HG02938 (cell line): ENCODE measurements at regions not wholly inside any gene's neighbourhood (a gene's known extent, or its start where the extent isn't known, plus 50 kb on each side); places are given as distances from the start of the nearest gene placed in this dataset.

Experiments
- ATAC-seq: cut with Tn5 transposase; IDR thresholded peaks from one replicate; pipeline ENCODE4 v1.9.1; 2021; ENCODE audit warnings: mild to moderate bottlenecking, moderate library complexity; ENCODE audit not compliant: unreplicated experiment

DNA sequence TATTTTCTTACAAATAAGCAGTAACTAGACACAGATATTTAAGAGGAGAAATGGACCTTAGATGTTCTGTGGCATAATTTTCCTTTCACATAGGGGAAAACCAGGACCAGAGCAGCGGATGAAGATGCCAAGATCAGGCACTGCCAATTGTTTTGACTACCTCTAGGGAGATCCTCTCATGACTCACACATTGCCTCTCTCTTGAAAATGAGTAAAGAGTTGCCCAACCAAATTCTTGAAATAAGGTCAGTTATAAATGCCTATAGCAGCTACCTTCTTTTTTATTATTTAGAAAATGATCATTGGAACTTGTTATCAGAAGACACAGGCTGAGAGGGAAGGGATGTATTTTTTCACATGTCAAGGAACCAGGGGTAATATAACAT is 263.4 kb upstream of the PLEKHG7 start:
- no peak for ATAC-seq

DNA sequence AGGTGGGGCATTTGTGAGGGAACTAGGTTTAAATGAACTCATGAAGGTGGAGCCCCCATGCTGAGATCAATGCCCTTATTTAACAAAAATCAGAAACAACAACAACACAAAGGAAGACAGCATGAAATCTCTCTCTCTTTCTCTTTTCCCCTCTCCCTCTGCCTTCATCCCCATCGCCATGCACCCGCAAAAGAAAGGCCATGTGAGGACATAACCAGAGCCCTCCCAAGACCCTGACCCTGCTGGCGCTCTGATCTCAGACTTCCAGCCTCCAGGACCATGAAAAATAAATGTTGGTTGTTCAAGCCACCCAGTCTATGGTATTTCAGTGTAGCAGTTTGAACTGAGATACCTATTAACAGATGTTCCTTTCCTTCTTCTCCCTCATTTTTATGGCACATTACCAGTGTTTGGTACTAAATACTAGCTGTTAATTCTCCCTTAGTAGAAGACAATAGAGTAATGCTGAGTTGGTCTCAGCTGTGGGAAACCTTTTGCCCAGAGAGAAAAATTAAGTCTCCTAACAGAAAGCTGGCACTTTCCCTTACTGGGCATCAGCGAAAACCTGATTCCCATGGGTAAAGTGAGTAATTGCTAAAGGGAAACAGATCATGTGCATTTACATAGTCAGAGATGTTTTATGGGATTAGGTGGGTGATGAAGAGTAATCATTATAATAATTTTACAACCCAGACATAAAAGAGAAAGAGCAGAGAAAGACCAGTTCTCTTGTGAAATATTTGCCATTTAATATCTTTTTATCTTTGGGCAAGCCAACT is 264.0 kb upstream of the PLEKHG7 start:
- no peak for ATAC-seq

DNA sequence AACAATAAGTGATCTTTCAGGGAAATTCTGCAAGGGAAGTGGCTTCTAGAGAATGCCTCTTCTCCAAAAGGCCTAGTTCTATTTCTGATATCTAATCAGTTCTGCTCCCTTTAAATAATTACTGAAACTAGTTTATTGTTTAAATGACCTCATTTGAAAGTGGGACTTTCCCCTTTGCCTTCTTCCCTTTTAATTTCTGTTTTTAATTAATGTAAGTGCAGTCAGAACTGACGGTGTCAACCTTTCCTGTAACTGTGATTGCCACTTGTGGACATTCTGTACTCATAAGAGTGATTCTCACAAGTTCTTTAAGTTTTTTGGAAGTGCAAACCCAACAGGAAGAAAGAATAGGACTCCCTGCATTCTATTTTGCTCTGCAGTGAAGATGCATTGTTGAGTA is 265.3 kb upstream of the PLEKHG7 start:
- no peak for ATAC-seq

DNA sequence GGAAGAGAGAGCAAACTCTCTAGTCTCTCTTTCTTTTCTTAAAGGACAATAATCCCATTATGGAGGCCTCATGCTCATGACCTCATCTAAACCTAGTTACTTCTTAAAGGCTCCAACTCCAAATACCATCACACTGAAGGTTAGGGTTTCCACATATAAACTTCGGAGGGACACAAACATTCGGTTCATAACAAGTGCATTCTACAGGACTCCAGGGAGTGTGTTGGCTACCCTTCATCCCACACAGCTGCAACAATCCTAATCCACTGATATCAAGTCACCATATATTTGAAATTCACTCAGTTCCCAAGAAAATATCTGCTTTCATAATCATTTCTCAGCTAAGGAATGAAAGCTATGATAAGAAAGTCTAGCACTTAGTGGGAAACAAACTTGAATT is 265.9 kb upstream of the PLEKHG7 start:
- ATAC-seq = no peak

DNA sequence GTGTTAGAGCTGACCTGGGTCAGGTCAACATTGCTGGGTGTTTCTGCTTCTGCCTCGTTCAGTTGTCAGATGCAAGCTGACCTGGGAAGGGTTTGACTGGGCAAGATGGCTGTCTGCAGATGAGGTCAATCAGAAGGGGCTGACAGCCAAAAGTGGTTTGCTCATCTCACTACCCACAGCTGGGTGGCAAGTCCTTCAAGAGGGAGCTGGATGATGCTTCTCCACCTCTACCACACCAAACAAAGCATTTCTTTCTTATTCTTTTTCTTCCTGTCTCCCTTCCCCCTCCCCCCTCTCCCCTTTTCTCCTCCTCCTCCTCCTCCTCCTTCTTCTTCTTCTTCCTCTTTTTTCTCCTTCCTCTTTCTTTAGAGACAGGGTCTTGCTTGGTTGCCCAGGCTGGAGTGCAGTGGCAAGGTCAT is 268.2 kb upstream of the PLEKHG7 start:
- ATAC-seq = no peak

DNA sequence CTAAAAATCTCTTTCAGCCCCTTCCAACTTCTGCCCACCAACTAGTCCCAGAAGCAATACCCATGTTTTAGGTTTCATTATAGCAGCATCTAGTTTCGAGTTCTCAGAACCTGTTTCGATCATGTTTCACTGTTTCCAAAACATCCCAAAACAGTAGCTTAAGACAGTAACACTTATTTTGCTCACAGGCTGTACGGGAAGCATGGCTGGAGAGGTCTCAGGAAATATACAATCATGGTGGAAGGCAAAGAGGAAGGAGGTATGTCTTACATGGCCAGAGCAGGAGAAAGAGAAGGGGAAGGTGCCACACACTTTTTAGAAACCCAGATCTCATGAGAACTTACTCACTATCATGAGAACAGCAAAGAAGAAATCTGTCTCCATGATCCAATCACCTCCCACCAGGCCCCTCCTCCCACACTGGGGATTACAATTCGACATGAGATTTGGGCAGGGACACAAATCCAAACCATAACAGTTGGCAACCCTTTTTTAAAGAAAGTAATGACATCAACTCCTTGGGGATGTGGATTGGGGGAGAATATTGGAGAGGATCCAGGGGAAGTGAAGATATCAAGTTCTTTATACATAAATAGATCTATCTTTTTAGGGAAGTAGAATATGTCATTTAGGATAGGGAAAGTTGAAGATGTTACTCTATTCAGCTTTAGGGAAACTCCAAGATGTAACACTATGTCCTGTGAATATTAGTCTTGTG is 269.9 kb upstream of the PLEKHG7 start:
- ATAC-seq = peak; percentile 85

DNA sequence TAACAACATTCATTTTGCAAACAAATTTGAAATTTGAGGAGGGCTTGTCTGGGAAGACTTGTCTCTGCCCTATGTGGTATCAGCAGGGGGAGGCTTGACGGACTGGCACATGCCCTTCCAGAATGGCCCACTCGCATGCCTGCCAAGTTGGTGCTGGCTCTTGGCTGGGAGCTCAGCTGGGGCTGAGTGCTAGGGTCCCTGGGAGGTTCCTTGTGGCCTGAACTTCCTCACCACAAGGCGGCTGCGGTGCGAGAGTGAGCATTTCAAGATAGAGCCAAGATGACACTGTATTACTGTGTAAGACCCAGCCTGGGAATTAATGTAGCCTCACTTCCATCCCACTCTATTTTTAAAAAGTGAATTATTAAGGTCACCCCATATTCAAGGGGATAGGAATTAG is 271.6 kb upstream of the PLEKHG7 start:
- ATAC-seq = peak; percentile 50

DNA sequence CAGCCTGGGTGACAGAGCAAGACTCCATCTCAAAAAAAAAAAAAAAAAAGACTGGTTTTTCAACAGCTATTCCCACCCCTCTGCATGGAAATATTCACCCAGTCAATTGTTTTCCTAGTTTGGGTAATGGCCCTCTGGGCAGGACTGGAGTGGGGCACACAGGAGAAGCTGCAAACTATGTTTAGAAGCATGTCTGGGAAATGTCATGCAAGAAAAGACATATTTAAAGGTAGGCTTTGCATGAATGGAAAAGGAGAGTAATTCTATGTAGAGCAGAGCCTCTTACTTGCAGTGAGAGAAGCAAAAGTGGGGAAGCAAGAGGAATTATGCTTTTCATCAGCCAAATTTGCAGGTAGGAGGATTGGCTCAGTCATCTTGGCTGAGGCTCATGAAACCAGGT is 276.5 kb upstream of the PLEKHG7 start:
- no peak for ATAC-seq

DNA sequence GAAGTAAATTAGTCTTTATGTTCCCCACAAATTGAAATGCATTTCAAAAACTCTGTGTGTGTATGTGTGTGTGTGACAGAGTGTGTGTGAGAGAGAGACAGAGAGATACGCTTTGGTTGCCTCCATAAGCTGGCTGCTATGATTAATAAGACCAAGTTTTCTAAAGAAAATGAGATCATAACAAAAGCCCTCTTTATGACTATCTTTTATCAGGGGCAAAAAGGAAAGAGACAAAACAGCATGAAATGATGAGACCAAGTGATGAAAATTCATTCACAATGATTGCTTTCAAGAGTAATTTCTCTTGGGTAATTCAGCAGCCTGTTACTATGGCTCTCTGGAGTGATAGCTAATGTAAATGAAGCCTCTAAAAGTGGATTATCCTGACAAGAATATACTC is 277.6 kb upstream of the PLEKHG7 start:
- no peak for ATAC-seq

DNA sequence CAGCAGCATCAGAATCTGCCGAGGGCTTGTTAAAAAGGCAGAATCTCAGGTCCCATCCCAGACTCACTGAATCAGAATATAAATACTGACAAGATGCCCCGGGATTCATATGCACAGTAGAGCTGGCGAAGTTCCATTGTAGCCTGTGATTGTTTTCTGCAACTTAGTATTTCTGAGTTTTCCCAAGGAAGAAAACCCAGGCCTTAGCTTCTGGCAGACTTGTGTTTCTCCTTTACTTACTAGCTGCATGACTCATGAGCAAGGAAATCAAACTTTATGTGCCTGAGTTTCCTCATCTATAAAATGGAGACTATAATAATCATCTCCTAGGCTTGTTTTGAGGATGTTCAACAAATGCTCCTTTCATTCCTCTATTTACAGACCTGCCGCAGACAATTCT is 278.5 kb upstream of the PLEKHG7 start:
- ATAC-seq = no peak

DNA sequence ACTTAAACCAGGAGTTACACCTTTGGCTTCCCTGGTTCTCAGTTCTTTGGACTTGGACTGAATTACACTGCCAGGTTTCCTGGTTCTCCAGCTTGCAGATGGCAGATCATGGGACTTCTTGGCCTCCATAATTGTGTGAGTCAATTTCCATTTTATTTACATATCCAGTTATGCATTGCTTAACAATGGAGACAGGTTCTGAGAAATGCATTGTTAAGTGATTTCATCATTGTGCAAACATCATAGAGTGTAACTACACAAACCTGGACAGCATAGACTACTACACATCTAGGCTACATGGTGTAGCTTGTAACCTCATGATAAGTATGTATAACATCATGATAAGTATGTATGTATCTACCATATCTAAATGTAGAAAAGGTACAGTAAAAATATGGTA is 276.1 kb upstream of the BTG1 start:
- ATAC-seq = no peak

DNA sequence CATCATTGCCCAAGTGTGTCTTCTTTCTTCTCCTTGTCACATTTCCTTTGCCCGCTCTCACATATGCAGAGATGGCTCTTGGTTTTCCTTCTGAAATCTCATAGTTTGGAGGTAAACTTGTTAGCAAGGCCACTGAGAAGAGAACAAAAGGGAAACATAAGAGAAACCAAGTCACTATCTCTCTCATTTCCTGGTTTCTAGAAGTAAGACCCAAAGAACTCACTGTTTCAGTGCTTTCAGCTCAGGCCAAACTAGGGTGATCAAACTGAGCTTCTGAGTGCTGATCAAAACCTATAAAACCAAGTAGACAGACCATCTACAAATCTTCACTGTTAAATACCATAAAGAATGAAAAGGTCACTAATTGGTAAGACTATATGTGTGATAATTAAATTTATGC is 275.4 kb upstream of the BTG1 start:
- no peak for ATAC-seq

DNA sequence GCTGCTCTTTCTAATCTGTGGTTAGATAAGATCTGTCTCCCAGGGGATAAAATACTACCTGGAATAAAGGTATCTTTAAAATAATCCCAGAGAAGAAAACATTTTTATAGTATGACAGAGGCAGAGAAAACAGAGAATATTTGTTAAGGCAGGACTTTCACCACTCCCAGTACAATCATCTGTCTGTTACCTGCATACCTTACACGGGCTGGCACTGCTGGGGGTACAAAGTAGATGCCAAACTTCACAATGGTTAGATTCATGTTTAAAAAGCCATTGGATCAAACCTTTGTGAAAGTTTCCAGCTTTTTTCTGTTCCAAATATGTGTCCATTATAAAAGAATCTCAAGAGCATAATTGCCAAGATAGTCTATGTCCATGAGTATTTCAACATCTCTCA is 273.6 kb upstream of the BTG1 start:
- ATAC-seq = no peak

DNA sequence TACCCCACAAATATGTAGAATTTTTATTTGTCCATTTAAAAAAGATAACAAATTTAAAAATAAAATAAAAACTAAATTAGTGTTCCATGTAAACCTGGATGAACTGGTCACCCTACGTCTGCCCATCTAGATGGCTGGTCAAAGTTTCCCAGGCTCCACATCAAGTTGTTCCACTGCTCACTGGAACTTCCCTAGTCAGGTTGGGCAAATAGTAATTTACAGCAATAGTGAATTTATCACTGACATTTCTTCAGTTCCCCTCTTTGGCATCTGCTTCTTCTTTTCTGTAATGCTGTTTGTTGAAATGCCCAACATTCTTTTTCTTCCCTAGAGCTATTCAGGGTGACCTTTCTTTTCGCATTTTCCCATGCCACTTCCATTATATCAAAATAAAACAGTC is 272.7 kb upstream of the BTG1 start:
- no peak for ATAC-seq

DNA sequence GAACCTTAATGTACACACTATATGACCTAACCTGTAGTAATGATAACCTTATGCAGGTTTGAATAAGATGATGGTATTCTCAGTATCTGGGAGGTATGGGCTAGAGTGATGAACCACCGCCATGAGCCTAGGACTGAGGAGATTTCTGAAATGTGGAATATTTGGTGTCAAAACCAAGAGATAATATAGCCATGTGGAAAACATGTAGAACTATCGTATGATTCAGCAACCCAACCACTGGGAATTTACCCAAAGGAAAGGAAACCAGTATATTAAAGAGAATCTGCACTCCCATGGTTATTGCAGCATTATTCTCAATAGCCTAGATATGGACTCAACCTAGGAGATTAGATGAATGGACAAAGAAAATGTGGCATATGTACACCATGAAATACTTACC is 271.7 kb upstream of the BTG1 start:
- no peak for ATAC-seq

DNA sequence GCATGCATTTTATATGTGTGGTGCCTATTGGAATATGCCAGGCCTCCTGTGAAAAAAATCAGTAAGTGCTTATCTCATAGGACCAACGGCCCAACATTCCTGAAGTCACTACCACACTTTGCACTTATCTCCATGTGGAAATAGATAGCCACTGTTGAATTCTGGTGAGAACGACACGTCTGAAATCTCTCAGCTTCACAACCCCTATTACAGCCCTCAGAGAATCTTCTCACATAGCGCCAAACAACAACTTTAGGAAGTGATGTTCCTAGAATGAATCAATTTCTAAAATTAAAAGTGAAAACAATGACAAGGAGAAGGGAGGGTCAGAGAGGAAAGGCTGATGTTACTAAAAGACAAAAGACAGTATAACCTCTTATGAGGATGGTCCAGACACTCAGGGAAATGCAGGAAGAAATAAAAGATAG is 270.8 kb upstream of the BTG1 start:
- no peak for ATAC-seq

DNA sequence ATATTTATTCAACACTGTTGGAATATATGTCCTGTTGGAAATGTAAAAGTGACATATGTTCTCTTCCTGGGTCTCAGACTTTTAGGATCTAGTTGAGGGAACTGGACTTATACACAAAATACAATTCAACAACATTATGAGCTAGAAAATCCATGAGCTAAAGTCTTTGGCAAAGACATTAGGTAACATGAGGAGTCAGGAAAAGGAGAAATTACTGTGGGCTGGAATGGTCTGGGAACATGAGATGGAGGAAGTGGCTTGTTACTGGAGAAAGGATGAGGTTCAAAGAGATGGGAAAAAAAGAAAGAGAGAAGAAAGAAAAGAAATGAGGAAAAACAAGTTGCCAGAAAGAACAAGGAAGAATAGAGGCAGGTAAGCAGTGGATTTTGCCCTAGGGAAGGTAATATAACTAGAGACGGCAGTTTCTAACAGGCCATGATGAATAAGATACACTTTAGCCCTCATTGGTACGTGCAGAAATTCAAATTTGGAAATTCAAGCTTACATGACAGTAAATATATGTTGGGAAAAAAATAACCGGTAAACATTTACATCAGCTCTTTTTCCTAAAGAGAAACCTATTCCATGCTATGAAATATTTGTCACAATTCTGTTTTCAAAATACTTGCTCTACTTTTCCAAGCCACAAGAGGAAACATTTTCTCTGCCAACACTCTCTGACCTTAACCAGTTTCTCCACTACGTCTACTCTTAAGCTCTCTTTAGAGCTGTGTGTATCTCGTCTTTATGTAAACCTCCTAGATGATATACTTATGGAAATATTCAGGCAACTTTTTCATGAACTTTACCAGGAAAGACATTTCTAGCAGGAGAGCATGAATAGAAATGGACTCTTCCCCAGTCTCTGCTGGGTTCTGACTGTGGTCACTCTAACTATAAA is 268.8 kb upstream of the BTG1 start:
- no peak for ATAC-seq

DNA sequence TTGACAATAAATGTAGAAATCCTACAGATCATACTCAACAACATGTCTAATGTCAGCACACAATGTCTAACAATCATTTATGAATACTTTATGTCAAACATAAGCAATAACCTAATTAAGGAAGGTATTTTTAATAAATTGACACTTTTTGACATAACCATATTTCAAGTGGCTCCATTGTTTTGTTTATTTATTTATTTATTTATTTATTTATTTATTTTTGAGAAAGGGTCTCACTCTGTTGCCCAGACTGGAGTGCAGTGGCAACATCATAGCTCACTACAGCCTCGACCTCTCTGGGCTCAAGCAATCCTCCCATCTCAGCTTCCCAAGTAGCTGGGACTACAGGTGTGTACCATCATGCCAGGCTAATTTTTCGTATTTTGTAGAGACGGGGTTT is 267.6 kb upstream of the BTG1 start:
- ATAC-seq = no peak

DNA sequence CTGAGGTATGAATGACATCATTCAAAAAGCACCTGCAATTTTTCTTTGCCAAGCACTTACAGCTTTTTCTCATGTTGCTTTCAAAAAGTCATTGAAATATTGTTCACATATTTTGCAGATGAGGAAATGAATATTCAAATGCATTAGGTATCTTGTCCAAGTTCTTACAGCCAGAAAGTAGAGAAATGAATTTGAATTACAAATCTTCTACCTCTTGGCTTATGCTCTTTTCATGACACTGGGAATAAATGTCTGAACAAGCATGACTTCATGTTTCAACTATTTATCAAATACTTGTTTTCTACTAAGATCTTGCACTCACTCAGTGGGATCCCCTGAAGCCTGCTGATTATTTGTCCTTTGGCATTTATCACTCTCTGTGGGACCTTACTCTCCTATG is 267.2 kb upstream of the BTG1 start:
- ATAC-seq = no peak

DNA sequence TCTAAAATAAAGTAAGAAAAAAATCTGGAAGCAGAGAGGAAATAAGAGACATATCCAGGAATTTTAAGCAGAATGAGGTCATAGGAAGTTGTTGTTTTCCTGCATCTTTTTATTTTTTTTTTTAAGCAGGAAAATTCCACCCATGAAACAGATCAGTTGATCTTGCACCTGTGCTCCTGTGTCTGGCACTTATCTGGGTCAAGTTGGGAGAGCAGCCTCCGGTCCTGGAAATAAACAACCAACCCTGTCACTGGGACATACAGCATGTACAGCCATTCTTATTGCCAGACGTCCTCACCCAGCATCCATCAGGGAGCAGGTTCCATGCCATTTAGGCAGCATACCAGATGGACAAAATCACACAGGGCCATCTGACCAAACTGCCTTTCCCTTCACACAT is 266.0 kb upstream of the BTG1 start:
- no peak for ATAC-seq

DNA sequence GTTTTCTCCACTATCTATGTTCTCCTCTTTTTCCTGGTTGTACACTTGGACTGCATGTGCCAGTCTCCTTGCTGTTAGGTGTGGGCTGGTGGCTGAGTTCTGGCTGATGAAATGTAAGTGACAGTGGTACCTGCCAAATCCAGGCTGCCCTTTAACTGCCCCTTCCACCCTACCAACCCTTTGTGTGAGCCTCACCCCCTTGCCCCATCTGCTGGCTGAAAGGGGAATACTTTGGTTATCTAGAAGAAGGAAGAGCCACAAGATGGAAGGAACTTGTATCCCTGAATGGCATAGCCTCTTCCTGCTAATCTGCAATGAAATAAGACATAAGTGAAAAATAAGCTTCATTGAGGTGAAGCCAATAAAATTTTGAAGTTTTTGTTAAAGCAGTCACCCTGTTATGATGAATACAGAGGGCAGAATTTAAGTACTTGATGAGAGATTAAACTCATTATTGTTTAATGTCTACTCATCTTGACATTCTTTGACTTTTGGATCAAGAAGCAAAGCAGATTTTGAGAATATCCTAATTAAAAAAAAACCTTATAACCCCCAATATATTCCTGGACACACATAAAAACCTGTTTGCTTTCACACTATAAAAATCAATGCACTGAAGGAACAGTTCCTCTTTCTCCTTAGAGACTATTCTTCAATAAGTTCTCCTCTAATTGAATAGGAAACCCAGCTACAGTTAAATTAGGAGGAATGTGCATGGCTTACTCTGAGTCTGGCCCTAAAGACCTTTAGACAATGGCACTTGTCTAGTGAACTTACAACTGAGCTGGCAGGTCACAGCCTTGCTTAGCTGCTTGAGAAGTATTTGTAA is 262.6 kb upstream of the BTG1 start:
- ATAC-seq = no peak
